Astrocyte (in vitro differentiated cells and primary cell): ENCODE measurements at regions not wholly inside any gene's neighbourhood (a gene's known extent, or its start where the extent isn't known, plus 50 kb on each side); places are given as distances from the start of the nearest gene placed in this dataset.

Source experiments
- DNase-seq: peaks from one replicate; pipeline ENCODE4 v3.0.0-alpha.2; 2010; ENCODE audit warnings: low read depth
- FAIRE-seq: peaks from 2 replicates; lab custom pipeline; 2011; peaks lifted over from hg19 to GRCh38; lab: Jason Lieb, UNC
- H2AFZ ChIP-seq: 2 replicates; pipeline ENCODE4 v1.6.0; 2012; ENCODE audit warnings: low read depth, low read length, inconsistent platforms
- H3K27ac ChIP-seq: 2 replicates; pipeline ENCODE4 v1.5.1; 2011; ENCODE audit warnings: low read depth, low read length, inconsistent platforms
- H3K27me3 ChIP-seq: 2 replicates; pipeline ENCODE4 v1.6.0; 2011; ENCODE audit warnings: low read length, inconsistent platforms; ENCODE audit not compliant: insufficient read depth
- H3K36me3 ChIP-seq: 2 replicates; pipeline ENCODE4 v1.5.1; 2011; ENCODE audit warnings: low read length, inconsistent platforms; ENCODE audit not compliant: insufficient read depth
- H3K4me1 ChIP-seq: 2 replicates; pipeline ENCODE4 v1.5.1; 2011; ENCODE audit warnings: low read length, inconsistent platforms; ENCODE audit not compliant: insufficient read depth
- H3K4me2 ChIP-seq: 2 replicates; pipeline ENCODE4 v1.6.0; 2012; ENCODE audit warnings: low read length, inconsistent platforms
- H3K4me3 ChIP-seq: 2 replicates; pipeline ENCODE4 v1.5.1; 2011; ENCODE audit warnings: low read depth, mild to moderate bottlenecking, low read length, inconsistent platforms; ENCODE audit not compliant: insufficient read depth
- H3K79me2 ChIP-seq: 2 replicates; pipeline ENCODE4 v1.6.0; 2012; ENCODE audit warnings: mild to moderate bottlenecking, low read length, inconsistent platforms; ENCODE audit not compliant: insufficient read depth
- H3K9ac ChIP-seq: 2 replicates; pipeline ENCODE4 v1.6.0; 2012; ENCODE audit warnings: mild to moderate bottlenecking, low read length, inconsistent platforms
- H3K9me3 ChIP-seq: 2 replicates; pipeline ENCODE4 v1.5.1; 2012; ENCODE audit warnings: low read depth, mild to moderate bottlenecking, low read length, inconsistent platforms; ENCODE audit not compliant: insufficient read depth
- H4K20me1 ChIP-seq: 2 replicates; pipeline ENCODE4 v1.6.0; 2012; ENCODE audit warnings: low read length, inconsistent platforms; ENCODE audit not compliant: insufficient read depth
- H3K27ac Mint-ChIP-seq: one replicate; pipeline ENCODE4 v1.8.0; 2021; ENCODE audit warnings: mild to moderate bottlenecking, mixed read lengths; ENCODE audit not compliant: unreplicated experiment
- H3K27me3 Mint-ChIP-seq: one replicate; pipeline ENCODE4 v1.8.0; 2021; ENCODE audit warnings: low read depth, mixed read lengths; ENCODE audit not compliant: unreplicated experiment
- H3K36me3 Mint-ChIP-seq: one replicate; pipeline ENCODE4 v1.8.0; 2021; ENCODE audit warnings: low read depth, mixed read lengths; ENCODE audit not compliant: unreplicated experiment
- H3K4me1 Mint-ChIP-seq: one replicate; pipeline ENCODE4 v1.8.0; 2021; ENCODE audit warnings: low read depth, mixed read lengths; ENCODE audit not compliant: unreplicated experiment
- H3K4me3 Mint-ChIP-seq: one replicate; pipeline ENCODE4 v1.8.0; 2021; ENCODE audit warnings: mild to moderate bottlenecking, moderate library complexity, mixed read lengths; ENCODE audit not compliant: unreplicated experiment
- H3K9me3 Mint-ChIP-seq: one replicate; pipeline ENCODE4 v1.8.0; 2021; ENCODE audit warnings: mild to moderate bottlenecking, mixed read lengths; ENCODE audit not compliant: unreplicated experiment
- EZH2 ChIP-seq: IDR thresholded peaks from 2 replicates; pipeline ENCODE4 v1.6.1; 2012; ENCODE audit warnings: mild to moderate bottlenecking, low read length, inconsistent platforms; ENCODE audit not compliant: insufficient read depth
- TF ChIP-seq, protein P1 (sequence below): IDR thresholded peaks from 2 replicates; pipeline ENCODE4 v1.5.1; 2011; ENCODE audit warnings: low read depth, mild to moderate bottlenecking, inconsistent platforms, low read length, moderate library complexity; ENCODE audit not compliant: insufficient read depth

- no peaks in the 10 kb centered on the region for H3K9me3 ChIP-seq
- H3K79me2 ChIP-seq, result no peaks in the 10 kb centered on the region
- Mint-ChIP-seq H3K4me1 (peaks cover 5% of the 10 kb centered on the region), H3K27me3 (peaks cover 13% of the 10 kb centered on the region), H3K9me3 (no peaks in the 10 kb centered on the region), H3K36me3 (peaks cover 2% of the 10 kb centered on the region), H3K27ac (no peak overlapping the region), H3K4me3 (no peak overlapping the region)
- H3K36me3 ChIP-seq, result no peaks in the 10 kb centered on the region
- no peak overlapping the region for H3K4me2 ChIP-seq
- no peak for TF ChIP-seq EZH2
- TF ChIP-seq, protein P1, sequence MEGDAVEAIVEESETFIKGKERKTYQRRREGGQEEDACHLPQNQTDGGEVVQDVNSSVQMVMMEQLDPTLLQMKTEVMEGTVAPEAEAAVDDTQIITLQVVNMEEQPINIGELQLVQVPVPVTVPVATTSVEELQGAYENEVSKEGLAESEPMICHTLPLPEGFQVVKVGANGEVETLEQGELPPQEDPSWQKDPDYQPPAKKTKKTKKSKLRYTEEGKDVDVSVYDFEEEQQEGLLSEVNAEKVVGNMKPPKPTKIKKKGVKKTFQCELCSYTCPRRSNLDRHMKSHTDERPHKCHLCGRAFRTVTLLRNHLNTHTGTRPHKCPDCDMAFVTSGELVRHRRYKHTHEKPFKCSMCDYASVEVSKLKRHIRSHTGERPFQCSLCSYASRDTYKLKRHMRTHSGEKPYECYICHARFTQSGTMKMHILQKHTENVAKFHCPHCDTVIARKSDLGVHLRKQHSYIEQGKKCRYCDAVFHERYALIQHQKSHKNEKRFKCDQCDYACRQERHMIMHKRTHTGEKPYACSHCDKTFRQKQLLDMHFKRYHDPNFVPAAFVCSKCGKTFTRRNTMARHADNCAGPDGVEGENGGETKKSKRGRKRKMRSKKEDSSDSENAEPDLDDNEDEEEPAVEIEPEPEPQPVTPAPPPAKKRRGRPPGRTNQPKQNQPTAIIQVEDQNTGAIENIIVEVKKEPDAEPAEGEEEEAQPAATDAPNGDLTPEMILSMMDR, result peak; percentile 15
- H3K27ac ChIP-seq, result no peak overlapping the region
- no peak overlapping the region for H3K4me3 ChIP-seq
- FAIRE-seq (peak; percentile 80), DNase-seq (peak; percentile 58)
- no peaks in the 10 kb centered on the region for H3K27me3 ChIP-seq
- no peaks in the 10 kb centered on the region for H3K4me1 ChIP-seq
- no peak overlapping the region for H2AFZ ChIP-seq
- H3K9ac ChIP-seq, result no peak overlapping the region
- H4K20me1 ChIP-seq, result no peaks in the 10 kb centered on the region
Observed at GRCh38 chr9:99299211-99300102, 77.4 kb downstream of the SEC61B start.

DNA sequence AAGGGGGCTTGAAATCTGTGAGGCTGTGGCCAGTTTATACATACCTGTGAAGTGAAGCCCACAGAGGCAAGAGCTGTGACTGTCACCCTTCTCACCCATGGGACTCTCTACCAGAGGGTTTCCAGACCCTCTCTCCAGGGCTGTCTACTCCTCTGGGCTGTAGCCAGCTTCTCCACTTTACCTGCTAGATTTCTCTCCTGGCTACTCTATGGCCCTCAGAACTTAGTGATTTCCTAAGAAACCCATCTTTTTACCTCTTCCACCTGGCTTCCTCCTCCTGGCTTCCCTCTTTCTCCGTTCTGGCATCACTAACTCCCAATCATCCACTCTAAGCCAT lies 78.0 kb downstream of the SEC61B start:
- Mint-ChIP-seq H3K9me3 (no peaks in the 10 kb centered on the region), H3K27ac (no peak overlapping the region), H3K27me3 (peaks cover 10% of the 10 kb centered on the region), H3K4me3 (no peak overlapping the region), H3K4me1 (peaks cover 5% of the 10 kb centered on the region), H3K36me3 (peaks cover 2% of the 10 kb centered on the region)
- Histone ChIP-seq H3K27me3 (no peaks in the 10 kb centered on the region), H4K20me1 (no peaks in the 10 kb centered on the region), H2AFZ (no peak overlapping the region), H3K4me2 (no peak overlapping the region), H3K79me2 (no peaks in the 10 kb centered on the region), H3K27ac (no peak overlapping the region), H3K9ac (no peak overlapping the region), H3K9me3 (no peaks in the 10 kb centered on the region), H3K4me3 (no peak overlapping the region), H3K36me3 (no peaks in the 10 kb centered on the region), H3K4me1 (no peaks in the 10 kb centered on the region)
- FAIRE-seq (no peak), DNase-seq (no peak)
- TF ChIP-seq, protein P1, result no peak
- TF ChIP-seq EZH2, result no peak

- DNase-seq (no peak), FAIRE-seq (no peak)
- peaks cover 7% of the 10 kb centered on the region for H3K27me3 Mint-ChIP-seq
- Histone ChIP-seq H3K4me3 (no peak overlapping the region), H3K36me3 (no peaks in the 10 kb centered on the region), H3K4me1 (no peaks in the 10 kb centered on the region), H2AFZ (no peak overlapping the region), H3K79me2 (no peaks in the 10 kb centered on the region), H4K20me1 (no peaks in the 10 kb centered on the region), H3K9ac (no peak overlapping the region), H3K9me3 (no peaks in the 10 kb centered on the region), H3K27ac (no peak overlapping the region), H3K27me3 (no peaks in the 10 kb centered on the region), H3K4me2 (no peak overlapping the region)
- TF ChIP-seq, protein P1, result no peak
- TF ChIP-seq EZH2, result no peak
- H3K4me1 Mint-ChIP-seq, result peaks cover 5% of the 10 kb centered on the region
- H3K9me3 Mint-ChIP-seq, result no peaks in the 10 kb centered on the region
- no peak overlapping the region for H3K4me3 Mint-ChIP-seq
- H3K36me3 Mint-ChIP-seq, result peaks cover 2% of the 10 kb centered on the region
- H3K27ac Mint-ChIP-seq, result no peak overlapping the region
Observed at GRCh38 chr9:99300603-99301002, 78.5 kb downstream of the SEC61B start.
